Kidney tubule cell (primary cell): ENCODE measurements at regions not wholly inside any gene's neighbourhood (a gene's known extent, or its start where the extent isn't known, plus 50 kb on each side); places are given as distances from the start of the nearest gene placed in this dataset.
"Not testable (repeated sequence)": the region's sequence is repeated elsewhere in the genome, so short reads cannot be mapped to it uniquely, and the experiment has no call there.

Experiments used
- DNase-seq: peaks from one replicate; pipeline ENCODE4 v3.0.0-alpha.2; 2018; ENCODE audit warnings: low spot score

DNA sequence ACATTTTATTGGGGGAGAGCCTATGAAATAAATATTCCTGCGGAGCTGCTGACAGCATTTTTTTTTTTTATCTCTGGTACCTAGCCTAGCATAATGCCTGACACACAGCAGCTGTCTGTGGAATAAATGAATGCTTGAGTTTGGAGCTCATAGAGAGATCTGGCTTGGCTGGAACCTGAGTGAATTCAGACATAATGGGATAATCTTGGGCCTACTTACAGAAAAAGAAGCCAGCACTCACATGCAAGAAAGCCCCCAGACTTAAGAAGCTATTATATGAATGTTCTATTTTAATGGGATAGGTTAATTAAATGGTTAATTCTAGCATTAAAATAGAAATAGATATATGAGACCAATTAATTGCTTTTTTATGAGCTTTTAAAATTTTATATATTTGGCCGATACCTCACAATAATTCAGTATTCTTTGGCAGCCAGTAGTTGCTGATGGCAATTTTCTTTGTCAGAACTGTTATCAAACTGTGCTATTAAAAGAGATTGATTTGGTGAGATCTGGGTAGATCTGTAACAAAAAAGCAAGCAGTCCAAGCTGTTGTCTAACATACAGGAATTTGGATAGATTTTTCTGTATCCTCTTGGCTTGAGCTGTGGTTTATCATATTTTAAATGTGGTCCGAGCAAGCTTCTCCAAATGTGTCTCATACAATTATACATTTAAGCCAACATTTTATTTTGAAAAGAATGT is 654.2 kb downstream of the PCDH7 start:
- DNase-seq: no peak

DNA sequence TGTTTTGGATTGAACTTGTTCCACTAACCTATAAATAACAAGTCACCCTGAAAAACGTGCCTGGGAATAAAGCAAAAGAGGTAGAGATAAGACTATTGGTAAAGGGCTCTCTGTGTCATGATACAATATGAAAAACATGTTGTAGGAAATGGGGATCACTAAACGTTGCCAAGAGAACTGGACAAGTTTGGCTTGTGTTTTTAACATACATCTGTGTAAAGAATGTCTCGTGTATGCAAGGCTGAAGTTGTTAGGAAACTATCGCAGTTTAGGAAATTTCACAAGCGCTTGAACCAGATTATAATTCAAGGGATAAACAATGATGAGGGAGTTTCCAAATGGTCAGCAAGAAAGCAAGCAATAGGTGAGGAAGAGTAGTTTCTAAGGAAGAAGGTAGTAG is 655.8 kb downstream of the PCDH7 start:
- DNase-seq: no peak

GRCh38 chr4:31379364-31379763 is 659.2 kb downstream of the PCDH7 start:
- DNase-seq: no peak

DNA sequence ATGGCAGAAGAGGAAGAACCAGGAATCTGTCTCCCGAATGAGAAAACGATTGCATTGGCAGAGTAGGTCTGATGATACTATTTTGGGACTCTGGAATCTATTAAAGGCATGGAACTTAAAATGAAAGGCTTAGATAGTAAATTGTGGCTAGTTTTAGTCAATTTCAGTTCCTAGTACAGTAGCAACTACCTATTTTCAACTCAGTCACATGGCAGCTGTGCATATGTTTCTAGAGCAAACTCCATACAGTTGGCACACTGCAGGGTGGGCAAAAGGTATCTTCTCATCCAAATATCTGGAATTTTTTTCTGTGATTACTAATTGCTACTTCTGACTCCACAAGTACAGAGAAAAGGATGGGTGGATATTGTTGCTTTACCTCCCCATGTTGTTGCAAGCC is 663.6 kb downstream of the PCDH7 start:
- DNase-seq: no peak

DNA sequence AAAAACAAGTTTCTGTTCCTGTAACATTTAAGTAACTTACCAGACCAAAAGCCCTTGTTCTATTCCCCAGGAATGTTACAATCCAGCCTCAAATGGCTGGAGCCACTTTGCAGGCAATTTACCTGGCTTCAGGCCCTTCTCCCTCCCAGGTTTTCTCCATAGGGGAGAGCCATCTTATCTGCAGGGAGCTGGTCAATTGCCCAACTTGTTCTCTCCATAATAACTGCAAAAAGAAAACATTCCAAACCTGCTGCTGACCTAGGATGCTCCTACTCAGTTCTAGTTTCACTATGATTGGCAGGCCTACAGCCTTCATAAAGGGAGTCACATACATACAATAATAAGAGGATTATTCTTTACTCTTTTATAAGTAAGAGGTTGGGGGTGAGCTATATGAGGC is 670.7 kb downstream of the PCDH7 start:
- DNase-seq: no peak

DNA sequence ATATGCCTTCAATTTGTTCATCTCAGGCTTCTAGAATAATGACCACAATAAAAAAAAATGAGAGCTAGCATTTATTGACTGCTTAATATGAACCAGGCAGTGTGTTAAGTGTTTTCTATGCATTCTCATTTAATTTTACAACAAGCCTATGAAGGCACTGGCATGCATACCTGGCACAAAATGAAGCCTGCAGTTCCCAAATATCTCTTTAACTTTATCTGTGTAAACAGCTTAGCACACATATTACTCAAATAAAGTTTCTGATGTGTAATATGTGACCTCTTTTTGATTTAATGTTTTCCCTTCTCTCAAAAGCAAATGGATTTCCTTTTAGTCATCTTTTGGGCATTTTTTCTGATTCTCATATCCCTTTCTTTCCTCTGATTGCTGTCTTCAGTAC is 671.8 kb downstream of the PCDH7 start:
- no peak for DNase-seq

GRCh38 chr4:31392923-31393322 is 672.8 kb downstream of the PCDH7 start:
- DNase-seq: no peak

DNA sequence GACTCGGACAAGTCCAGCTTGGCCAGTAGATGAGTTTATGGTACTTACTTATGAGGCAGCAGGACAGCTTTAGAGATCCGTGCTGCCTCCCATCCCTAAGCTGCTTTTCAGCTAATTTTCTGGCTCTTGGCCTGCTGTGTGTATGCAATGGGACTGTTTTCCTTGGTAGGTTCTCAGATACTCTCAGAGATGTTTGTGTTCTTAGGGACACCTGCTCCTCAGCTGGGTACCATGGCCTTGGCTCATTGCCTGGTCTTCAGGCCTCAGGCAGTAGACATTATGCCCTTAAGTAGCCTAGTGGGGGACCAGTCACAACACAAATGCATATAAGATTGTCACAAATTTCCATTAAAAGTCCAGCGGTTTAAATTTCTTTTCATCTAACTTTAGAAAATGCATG is 688.0 kb downstream of the PCDH7 start:
- no peak for DNase-seq

DNA sequence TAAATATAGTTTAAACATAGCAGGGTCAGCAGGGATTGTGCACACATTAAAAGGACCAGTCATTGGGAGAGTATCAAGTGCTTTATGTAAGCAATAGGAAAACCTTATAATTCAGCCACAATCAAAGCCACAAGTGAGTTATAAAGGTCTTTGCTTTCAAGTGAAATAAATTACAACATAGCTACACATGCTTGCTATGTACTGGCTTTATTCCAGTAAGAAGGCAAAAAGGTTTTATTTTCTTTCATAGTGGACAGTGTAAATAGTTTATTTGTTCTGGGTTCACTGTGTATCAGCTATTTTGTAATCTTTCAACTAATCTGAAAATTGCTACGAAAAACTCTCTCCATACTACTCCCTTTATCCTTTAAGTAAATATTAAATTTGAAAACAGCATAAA is 691.4 kb downstream of the PCDH7 start:
- DNase-seq: no peak

- no peak for DNase-seq
Observed at GRCh38 chr4:31415629-31416028, 695.5 kb downstream of the PCDH7 start.

- no peak for DNase-seq
Observed at GRCh38 chr4:31416498-31416897, 696.3 kb downstream of the PCDH7 start.

DNA sequence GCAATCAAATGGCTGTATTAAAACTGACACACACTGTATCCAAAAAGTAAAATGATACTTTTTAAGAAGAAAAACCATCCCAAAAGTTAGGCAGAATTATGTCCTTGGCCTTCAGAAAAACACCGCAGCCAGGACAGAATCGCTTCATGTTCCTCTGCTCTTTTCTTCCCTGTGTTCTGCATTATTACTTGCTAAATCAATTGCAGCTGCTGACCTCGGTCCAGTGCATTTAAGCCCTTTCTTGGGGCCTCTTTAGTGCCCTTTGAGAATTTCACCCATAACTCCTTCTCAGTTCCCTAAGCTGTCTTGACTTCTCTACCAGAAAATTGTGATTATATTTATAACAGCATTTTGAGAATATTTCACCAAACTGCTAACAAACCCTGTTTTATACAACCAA is 696.9 kb downstream of the PCDH7 start:
- DNase-seq: no peak

- DNase-seq: no peak
Observed at GRCh38 chr4:31422006-31422405, 701.8 kb downstream of the PCDH7 start.

DNA sequence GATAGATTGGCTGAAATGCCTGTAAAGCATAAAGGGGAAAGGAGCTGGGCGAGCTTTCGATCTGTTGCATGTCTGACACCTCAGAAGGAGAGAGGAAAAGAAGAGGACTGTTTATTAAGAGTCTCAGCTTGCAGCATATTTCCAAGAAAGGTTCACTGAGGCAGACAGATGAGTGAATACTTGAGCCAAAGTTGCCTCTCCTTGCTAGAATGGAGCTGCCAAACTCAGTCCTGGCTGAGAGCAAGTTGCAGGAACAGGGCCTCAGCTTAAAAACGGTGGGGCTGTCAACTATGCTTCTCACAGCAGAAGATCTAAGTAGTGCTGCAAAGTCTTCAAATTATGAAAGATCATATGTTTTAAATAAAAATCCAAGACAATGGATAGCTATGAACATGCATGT is 707.5 kb downstream of the PCDH7 start:
- no peak for DNase-seq

GRCh38 chr4:31442236-31442635 is 722.1 kb downstream of the PCDH7 start:
- DNase-seq: no peak

DNA sequence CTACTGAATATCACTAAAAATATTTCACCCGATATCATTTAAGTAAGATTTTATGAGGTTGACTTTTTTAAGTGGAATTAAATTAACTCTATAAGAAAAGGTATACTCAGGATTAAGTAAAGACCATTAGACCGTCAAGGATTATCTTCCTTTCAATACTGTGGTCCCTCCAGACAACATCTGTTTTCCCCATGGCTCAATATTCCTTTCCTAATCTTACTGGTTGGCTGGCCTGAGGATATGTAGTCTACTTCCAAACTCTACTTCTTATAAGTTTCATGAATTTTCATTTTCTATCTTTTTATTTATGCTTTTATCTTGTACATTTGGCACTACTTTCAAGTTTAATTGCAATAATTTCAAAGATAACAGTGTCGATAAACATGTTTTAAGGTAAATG is 725.4 kb downstream of the PCDH7 start:
- no peak for DNase-seq

DNA sequence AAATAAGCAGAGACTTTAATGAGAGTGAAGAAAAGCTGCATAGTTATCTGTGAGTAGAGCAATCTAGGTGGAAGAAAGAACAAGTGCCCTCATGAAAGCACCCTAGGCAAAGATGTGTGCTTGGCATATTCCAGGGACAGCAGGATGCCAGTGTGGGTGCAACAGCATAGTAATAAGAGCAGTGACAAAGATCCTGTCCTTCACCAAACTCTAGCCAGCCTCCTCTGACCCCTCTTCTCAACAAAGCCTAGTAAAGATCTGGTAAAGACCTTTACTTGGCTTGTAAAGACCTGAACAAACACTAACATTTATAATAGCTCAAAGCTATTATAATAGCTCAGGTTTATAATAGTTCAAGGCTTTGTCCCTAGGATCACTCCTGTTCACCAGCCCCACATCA is 735.4 kb downstream of the PCDH7 start:
- DNase-seq: no peak

DNA sequence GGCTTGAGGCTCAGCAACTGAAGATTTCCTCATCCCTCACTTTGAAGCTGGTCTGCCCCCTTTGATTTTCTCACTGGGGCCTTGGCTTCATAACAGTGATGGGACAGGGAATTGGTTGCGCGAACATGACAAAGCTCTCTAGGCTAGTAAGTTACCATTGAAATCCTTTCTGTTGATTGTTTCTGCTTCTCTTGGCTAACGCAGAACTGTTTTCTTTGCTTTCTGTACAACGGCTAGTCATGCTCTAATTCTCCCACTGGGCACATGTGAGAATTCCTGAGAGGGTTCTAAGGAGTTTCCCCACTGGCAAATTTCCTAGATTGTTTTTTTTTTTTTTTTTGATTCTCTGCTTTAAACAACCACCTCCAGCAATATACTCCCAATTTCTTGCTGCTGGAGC is 738.6 kb downstream of the PCDH7 start:
- DNase-seq: peak; percentile 41

- peak; percentile 66 for DNase-seq
Observed at GRCh38 chr4:31461421-31461820, 741.3 kb downstream of the PCDH7 start.

DNA sequence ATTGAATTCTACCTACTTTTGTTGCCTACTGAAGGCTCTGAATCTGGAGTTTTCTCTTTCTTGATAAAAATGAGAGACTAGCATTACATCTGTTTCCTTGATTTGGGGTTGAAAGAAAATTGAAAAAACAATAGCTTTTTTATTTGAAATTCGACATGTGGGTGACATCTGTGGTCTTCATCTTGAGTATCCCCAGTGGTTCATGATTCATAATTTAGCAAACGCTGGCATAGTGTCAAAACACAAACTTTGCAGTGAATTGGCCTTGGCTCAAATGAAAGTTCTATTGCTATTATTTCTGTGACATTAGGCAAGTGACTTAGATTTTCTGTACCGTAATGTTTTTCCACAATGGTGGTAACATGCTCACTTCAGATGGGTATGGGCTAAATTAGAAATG is 747.6 kb downstream of the PCDH7 start:
- DNase-seq: no peak

- no peak for DNase-seq
Observed at GRCh38 chr4:31474221-31474620, 754.1 kb downstream of the PCDH7 start.

GRCh38 chr4:31482691-31483090 is 762.5 kb downstream of the PCDH7 start:
- no peak for DNase-seq

- DNase-seq: not testable (repeated sequence)
Observed at GRCh38 chr4:31499216-31499615, 779.0 kb downstream of the PCDH7 start.

GRCh38 chr4:31516520-31516919 is 796.4 kb downstream of the PCDH7 start:
- no peak for DNase-seq

DNA sequence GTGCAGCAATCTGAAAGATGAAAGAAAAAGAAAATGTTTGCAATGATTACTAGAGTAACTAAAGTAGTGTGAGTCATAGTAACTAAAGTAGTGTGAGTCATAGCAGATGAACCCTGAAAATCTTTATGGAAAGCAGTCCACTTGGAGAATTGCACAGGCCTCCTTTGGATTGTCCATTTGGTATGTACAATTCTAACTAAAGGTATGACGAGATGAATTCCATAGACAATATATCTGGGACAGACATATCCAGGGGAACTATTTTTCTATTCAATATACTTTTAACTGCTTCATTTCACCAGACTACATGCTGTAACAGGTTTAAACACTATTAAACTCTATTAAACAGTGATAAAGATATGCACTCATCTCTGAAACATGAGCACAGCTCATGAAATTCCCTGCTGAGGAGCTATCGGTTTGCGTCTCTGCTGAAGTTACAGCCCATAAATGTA is 798.7 kb downstream of the PCDH7 start:
- peak; percentile 48 for DNase-seq
